ENCODE measurements at regions not wholly inside any gene's neighbourhood (a gene's known extent, or its start where the extent isn't known, plus 50 kb on each side); places are given as distances from the start of the nearest gene placed in this dataset.

- no peak for TF ChIP-seq CTCF (IDR thresholded peaks at IDR 0.05; ENCODE audit: extremely low read depth, insufficient read depth, missing control alignments)
- in situ Hi-C loops (cut with MboI; ENCODE audit: low pct_unique_long_range_greater_than_20kb, low sequenced_read_pairs, unreplicated experiment) = no loop called here
- no peak for DNase-seq (ENCODE audit: low spot score)
These were observed 269.2 kb downstream of the ACTL7B start for GRCh38 chr9:108586471-108587139.

GRCh38 chr9:108584860-108585259 is 270.9 kb downstream of the ACTL7B start:
- no peak for DNase-seq (ENCODE audit: low spot score)
- no peak for TF ChIP-seq CTCF (IDR thresholded peaks at IDR 0.05; ENCODE audit: extremely low read depth, insufficient read depth, missing control alignments)
- in situ Hi-C loops (cut with MboI; ENCODE audit: low pct_unique_long_range_greater_than_20kb, low sequenced_read_pairs, unreplicated experiment) = no loop called here

GRCh38 chr9:108582726-108583125 is 273.1 kb downstream of the ACTL7B start:
- no peak for TF ChIP-seq CTCF (IDR thresholded peaks at IDR 0.05; ENCODE audit: extremely low read depth, insufficient read depth, missing control alignments)
- in situ Hi-C loops (cut with MboI; ENCODE audit: low pct_unique_long_range_greater_than_20kb, low sequenced_read_pairs, unreplicated experiment) = no loop called here
- no peak for DNase-seq (ENCODE audit: low spot score)

- in situ Hi-C loops (cut with MboI; ENCODE audit: low pct_unique_long_range_greater_than_20kb, low sequenced_read_pairs, unreplicated experiment) = no loop called here
- TF ChIP-seq CTCF (IDR thresholded peaks at IDR 0.05; ENCODE audit: extremely low read depth, insufficient read depth, missing control alignments) = no peak
- no peak for DNase-seq (ENCODE audit: low spot score)
These were observed 275.9 kb downstream of the ACTL7B start for GRCh38 chr9:108579757-108580439.

GRCh38 chr9:108575276-108575675 is 280.5 kb downstream of the ACTL7B start:
- in situ Hi-C loops (cut with MboI; ENCODE audit: low pct_unique_long_range_greater_than_20kb, low sequenced_read_pairs, unreplicated experiment) = no loop called here
- no peak for DNase-seq (ENCODE audit: low spot score)
- TF ChIP-seq CTCF (IDR thresholded peaks at IDR 0.05; ENCODE audit: extremely low read depth, insufficient read depth, missing control alignments) = no peak

- in situ Hi-C loops (cut with MboI; ENCODE audit: low pct_unique_long_range_greater_than_20kb, low sequenced_read_pairs, unreplicated experiment) = loop anchor here (25.0 kb wide), 2 partner anchors 193 to 1107 kb away; no protein-coding TSS in a partner anchor
- TF ChIP-seq CTCF (IDR thresholded peaks at IDR 0.05; ENCODE audit: extremely low read depth, insufficient read depth, missing control alignments) = no peak
- no peak for DNase-seq (ENCODE audit: low spot score)
These were observed 286.2 kb downstream of the ACTL7B start for GRCh38 chr9:108569624-108570023.
